Esophagus (tissue), 2 donors: ENCODE measurements at regions not wholly inside any gene's neighbourhood (a gene's known extent, or its start where the extent isn't known, plus 50 kb on each side); places are given as distances from the start of the nearest gene placed in this dataset.

ENCODE experiments used
- H3K27ac ChIP-seq, 2 donors: one replicate each; pipeline ENCODE4 v1.5.1; 2013; ENCODE audit warnings: low read depth in 2 of 2, mild to moderate bottlenecking in 2 of 2, inconsistent platforms in 1 of 2, low read length in 1 of 2, moderate library complexity in 1 of 2
- H3K27me3 ChIP-seq, 2 donors: one replicate each; pipeline ENCODE4 v1.6.1; 2013; ENCODE audit warnings: low read length in 2 of 2, control low read depth in 1 of 2, mild to moderate bottlenecking in 1 of 2; ENCODE audit not compliant: insufficient read depth in 2 of 2, control insufficient read depth in 1 of 2
- H3K36me3 ChIP-seq, 2 donors: one replicate each; pipeline ENCODE4 v1.6.1; 2013; ENCODE audit warnings: low read length in 1 of 2; ENCODE audit not compliant: control insufficient read depth in 2 of 2, insufficient read depth in 2 of 2
- H3K4me1 ChIP-seq, 2 donors: one replicate each; pipeline ENCODE4 v1.6.1; 2013; ENCODE audit warnings: low read length in 1 of 2; ENCODE audit not compliant: control insufficient read depth in 2 of 2, insufficient read depth in 2 of 2
- H3K4me3 ChIP-seq, 2 donors: one replicate each; pipeline ENCODE4 v1.5.1; 2013; ENCODE audit warnings: low read length in 2 of 2, mild to moderate bottlenecking in 2 of 2, low read depth in 1 of 2, moderate library complexity in 1 of 2
- H3K9me3 ChIP-seq, 2 donors: one replicate each; pipeline ENCODE4 v1.6.1; 2013; ENCODE audit warnings: mild to moderate bottlenecking in 2 of 2, low read depth in 1 of 2, low read length in 1 of 2, moderate library complexity in 1 of 2; ENCODE audit not compliant: control insufficient read depth in 2 of 2, insufficient read depth in 1 of 2
- WGBS, 2 donors: extraction: QIAGEN DNeasy Blood & Tissue Kit; methylation state at CpG; one replicate each; pipeline ENCODE4 v1.1.7; 2013; 5-methylcytosine and 5-hydroxymethylcytosine counted together
- donor health status: healthy with polysubstance abuse.
- donor health status: Bipolar disorder and iron deficiency.

DNA sequence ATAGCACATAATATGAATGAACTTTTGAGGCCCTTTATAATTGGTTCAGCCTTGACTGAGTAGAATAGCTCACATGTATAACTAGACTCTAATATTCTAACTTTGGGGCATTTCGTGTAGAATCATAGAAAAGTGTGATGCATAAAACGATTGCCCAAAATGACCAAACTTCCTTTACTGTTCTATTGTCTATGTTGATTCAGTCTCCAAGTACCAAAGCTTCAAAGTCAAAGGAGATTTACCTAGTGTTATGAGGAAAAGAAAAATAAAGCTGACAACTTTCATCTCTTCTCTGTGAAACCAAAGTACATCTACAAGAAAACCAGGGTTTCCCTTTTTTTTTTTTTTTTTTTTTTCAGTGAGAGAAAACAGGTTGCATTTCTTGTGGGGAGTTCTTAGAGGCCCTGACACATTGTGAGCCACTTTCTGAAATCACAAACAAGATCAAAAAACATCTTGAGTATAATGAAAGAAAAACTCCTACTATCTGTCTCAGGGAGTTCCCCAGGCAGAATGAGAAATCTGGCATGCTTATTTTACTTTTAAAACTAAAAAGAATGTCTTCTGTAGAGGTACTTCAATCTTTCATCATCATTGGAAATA is 183.4 kb downstream of the TNFSF18 start:
- Histone ChIP-seq H3K9me3 (no peaks in the 10 kb centered on the region), H3K4me3 (no peak overlapping the region), H3K4me1 (no peaks in the 10 kb centered on the region), H3K27ac (no peak overlapping the region), H3K36me3 (no peaks in the 10 kb centered on the region), H3K27me3 (no peaks in the 10 kb centered on the region)
- WGBS, 2 donors: 90% methylated on average over 2 of the region's 2 CpGs

DNA sequence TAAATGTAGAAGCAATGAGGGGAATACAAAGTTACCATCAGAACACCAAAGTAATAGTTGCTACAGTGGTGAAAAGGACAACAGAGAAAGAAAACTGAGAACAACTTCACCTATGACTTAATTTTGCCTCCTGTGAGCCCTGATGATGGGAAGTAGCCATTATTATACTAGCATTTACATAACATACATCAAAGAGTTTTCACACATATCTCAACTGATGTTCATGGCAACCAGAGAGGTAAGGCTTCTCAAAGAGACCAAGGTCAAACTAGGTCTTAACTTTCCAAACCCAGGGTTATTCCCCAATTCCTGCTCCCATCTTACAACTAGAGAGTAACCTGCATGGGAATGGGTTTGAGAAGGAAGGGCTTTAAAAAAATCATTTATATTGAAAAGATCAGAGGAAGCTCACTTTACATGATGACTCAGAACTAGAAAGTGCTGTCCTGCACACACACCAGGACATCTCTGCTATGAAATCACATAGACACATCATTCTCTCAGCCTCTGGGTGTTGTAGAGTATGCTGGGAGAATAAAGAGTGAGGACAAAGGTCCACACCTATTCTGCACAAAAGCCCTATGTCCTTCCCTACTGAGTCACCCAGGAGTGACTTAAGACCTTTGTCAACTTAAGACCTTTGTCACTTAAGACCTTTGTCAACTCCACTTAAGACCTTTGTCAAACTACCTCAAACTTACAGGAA is 179.7 kb downstream of the TNFSF18 start:
- H3K4me3 ChIP-seq: no peak overlapping the region
- H3K9me3 ChIP-seq: no peaks in the 10 kb centered on the region
- no peaks in the 10 kb centered on the region for H3K27me3 ChIP-seq
- no peaks in the 10 kb centered on the region for H3K36me3 ChIP-seq
- H3K4me1 ChIP-seq: no peaks in the 10 kb centered on the region
- H3K27ac ChIP-seq: no peak overlapping the region

DNA sequence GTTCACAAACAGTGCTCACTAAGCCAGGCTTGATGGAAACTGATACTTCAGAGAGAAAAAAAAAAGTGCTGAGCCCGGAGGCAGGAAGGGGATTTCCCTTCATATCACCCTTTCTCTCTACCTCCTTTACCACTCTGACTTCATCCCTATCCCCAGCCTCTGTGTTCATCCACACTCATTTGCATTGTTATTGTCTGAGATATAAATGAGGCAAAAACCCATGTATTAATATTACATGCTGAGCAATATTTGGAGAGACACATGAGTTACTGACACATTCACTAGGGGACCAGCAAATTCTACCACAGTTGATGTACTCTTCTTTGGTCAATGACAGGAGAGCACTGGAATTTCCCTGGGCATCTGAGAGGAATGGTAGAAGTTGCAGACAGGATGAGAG is 175.8 kb downstream of the TNFSF18 start:
- H3K9me3 ChIP-seq: no peaks in the 10 kb centered on the region
- no peaks in the 10 kb centered on the region for H3K4me1 ChIP-seq
- no peaks in the 10 kb centered on the region for H3K27me3 ChIP-seq
- no peak overlapping the region for H3K4me3 ChIP-seq
- 40 to 44% methylated on average over 1 of the region's 1 CpG for WGBS, 2 donors
- H3K27ac ChIP-seq: no peak overlapping the region
- no peaks in the 10 kb centered on the region for H3K36me3 ChIP-seq

DNA sequence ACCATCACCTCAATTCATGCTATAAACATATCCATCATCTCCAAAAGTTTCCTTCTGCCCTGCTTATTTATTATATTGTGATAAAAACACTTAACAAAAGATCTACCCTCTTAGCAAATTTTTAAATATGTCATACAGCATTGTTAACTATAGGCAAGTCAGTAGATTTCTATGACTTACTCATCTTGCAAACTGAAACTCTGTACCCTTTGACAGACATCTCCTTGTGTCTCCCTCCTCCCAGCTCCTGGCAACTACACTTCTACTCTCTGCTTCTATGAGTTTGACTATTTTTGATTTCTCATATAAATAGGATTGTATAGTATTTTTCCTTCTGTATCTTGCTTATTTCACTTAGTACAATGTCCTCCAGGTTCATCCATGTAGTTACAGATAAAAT is 174.8 kb downstream of the TNFSF18 start:
- no peaks in the 10 kb centered on the region for H3K4me1 ChIP-seq
- H3K9me3 ChIP-seq: no peaks in the 10 kb centered on the region
- H3K36me3 ChIP-seq: no peaks in the 10 kb centered on the region
- no peak overlapping the region for H3K27ac ChIP-seq
- no peak overlapping the region for H3K4me3 ChIP-seq
- no peaks in the 10 kb centered on the region for H3K27me3 ChIP-seq

DNA sequence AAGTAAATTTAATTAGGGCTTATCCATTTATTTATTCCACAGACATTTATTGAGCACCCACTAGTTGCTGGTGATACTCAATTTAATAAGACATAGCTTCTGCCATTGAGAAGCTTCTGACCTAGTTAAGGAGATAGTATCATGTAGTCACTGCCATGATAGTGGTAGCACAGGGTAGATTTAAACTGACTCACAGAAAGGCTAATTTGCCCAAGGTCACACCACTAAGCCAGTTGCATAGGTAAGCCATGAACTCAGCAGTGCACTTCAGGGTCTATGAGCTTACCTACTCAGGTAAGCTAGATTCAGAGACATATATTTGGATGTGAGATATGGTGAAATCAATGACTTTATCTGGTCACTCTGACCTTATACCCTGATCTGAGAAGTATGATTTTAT is 168.4 kb downstream of the TNFSF18 start:
- Histone ChIP-seq H3K27me3 (no peaks in the 10 kb centered on the region), H3K4me3 (no peak overlapping the region), H3K9me3 (no peaks in the 10 kb centered on the region), H3K36me3 (no peaks in the 10 kb centered on the region), H3K27ac (no peak overlapping the region), H3K4me1 (peaks cover 0 to 1% of the 10 kb centered on the region in 2 donors)

DNA sequence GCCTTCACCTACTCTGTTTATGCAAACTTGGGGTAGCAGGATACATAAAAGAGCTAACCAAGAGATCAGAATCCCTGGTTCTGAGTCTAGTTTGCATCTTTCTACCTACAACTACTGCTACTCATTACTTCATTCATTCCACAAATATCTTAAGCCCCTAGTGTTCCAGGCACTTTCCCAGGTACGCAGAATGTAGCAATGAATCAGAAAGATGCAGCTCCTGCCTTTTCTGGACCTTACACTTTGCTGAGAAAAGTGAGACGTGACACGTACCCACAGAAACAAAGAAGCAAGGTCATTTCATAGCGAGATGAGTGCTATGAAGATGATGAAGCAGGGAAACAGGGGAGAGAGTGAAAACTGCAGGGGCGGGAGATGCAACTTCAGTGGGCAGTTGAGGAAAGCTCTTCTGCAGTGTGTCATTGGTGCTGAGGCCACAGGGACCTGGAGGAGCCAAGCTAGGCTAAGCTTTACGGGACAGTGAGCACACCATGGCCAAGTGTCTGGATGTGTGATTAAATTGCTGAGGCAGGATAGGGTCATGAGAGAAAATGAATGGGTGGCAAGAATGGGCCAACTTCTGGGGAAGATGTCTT is 167.9 kb downstream of the TNFSF18 start:
- H3K4me3 ChIP-seq: no peak overlapping the region
- H3K4me1 ChIP-seq: peaks cover 0 to 1% of the 10 kb centered on the region in 2 donors
- H3K27me3 ChIP-seq: no peaks in the 10 kb centered on the region
- H3K27ac ChIP-seq: no peak overlapping the region
- H3K9me3 ChIP-seq: no peaks in the 10 kb centered on the region
- 87 to 90% methylated on average over 6 of the region's 6 CpGs for WGBS, 2 donors
- H3K36me3 ChIP-seq: no peaks in the 10 kb centered on the region

DNA sequence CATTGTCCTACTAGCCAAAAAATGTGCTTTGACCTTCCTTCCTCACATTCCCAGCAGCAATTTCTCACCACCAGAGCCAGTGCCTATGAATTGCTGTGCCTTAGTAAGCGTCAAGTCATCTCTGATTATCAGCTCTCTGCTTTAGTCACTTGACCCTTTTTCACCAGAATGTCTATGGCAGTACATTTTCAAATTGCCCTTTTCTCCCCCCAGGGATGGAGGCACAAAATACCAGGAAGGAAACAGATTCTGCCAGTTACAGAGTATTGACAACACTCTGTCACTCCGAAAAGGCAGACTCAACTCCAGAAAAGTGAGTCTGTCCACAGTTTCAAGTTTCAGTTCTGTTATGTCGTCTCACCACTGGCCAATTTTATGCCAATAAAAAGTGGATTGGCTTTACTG is 167.4 kb downstream of the TNFSF18 start:
- no peaks in the 10 kb centered on the region for H3K27me3 ChIP-seq
- no peaks in the 10 kb centered on the region for H3K36me3 ChIP-seq
- H3K4me3 ChIP-seq: no peak overlapping the region
- H3K27ac ChIP-seq: no peak overlapping the region
- WGBS, 2 donors: 73 to 75% methylated on average over 3 of the region's 3 CpGs
- peaks cover 0 to 1% of the 10 kb centered on the region in 2 donors for H3K4me1 ChIP-seq
- no peaks in the 10 kb centered on the region for H3K9me3 ChIP-seq

DNA sequence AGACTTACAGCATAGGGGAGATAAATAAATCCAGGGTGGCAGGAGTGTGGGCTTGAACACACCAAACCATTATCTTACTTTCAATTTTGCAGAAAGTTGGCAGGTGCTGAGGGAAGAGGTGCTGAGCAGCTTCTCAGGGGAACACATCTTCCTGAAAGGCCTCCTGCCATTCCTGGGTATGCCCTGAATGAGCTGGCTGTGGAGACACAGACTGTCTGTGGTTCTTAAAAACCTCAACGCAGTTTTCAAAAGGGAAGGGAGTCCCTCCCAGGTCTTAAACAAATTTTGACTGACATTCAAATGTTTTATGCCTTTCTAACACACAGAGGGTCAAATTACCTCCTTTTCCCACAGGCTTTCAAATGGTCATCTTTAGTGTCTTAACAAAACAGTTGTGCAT is 166.9 kb downstream of the TNFSF18 start:
- Histone ChIP-seq H3K27me3 (no peaks in the 10 kb centered on the region), H3K27ac (no peak overlapping the region), H3K9me3 (no peaks in the 10 kb centered on the region), H3K36me3 (no peaks in the 10 kb centered on the region), H3K4me1 (peaks cover 0 to 1% of the 10 kb centered on the region in 2 donors), H3K4me3 (no peak overlapping the region)
- 40 to 60% methylated on average over 1 of the region's 1 CpG for WGBS, 2 donors

DNA sequence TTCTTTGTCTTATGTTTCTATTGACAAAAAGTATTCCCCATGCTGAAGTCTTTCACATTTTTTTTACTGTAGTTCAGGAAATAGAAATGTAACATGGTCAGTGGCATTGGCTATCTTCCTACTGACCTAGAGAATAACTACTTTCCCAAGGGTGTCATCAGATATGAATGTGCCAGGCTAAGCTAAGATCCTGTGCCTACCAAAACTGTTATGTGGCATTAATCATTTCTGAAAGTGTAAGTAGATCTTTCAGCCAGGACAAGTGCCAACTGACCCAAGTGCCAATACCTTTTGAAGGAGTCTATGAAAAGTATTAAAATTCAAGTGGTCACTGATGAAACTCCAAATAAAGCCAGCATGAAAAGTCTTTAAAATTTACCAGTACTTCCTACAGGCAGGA is 165.3 kb downstream of the TNFSF18 start:
- Histone ChIP-seq H3K27me3 (no peaks in the 10 kb centered on the region), H3K9me3 (no peaks in the 10 kb centered on the region), H3K27ac (no peak overlapping the region), H3K4me1 (peaks cover 0 to 1% of the 10 kb centered on the region in 2 donors), H3K36me3 (no peaks in the 10 kb centered on the region), H3K4me3 (no peak overlapping the region)

DNA sequence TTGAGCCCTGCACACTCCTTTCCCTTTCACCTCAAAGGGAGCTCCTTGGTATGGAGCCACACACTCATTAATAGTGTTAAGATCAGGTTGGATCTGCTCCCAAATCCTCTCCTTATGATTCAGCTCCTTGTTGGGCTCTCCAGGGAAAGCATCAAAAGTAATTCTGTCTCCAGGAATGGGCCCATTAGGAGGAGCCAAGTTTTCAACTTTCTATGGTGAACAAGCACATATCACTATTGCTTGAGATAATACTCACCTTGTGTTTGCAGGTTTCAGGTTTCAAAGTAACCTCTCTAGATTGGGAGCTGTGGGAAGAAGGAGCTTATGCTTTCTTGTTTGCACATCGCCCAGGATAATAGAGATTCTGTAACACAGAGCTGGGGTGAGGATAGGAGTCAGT is 164.8 kb downstream of the TNFSF18 start:
- no peaks in the 10 kb centered on the region for H3K27me3 ChIP-seq
- H3K9me3 ChIP-seq: no peaks in the 10 kb centered on the region
- no peak overlapping the region for H3K27ac ChIP-seq
- H3K4me3 ChIP-seq: no peak overlapping the region
- peaks cover 0 to 1% of the 10 kb centered on the region in 2 donors for H3K4me1 ChIP-seq
- 65 to 73% methylated on average over 1 of the region's 1 CpG for WGBS, 2 donors
- no peaks in the 10 kb centered on the region for H3K36me3 ChIP-seq
